ENCODE measurements at regions not wholly inside any gene's neighbourhood (a gene's known extent, or its start where the extent isn't known, plus 50 kb on each side); places are given as distances from the start of the nearest gene placed in this dataset.
A peak's percentile ranks its signal among the peaks of the same experiment; 100 is the strongest.

GRCh38 chr13:107102676-107103075 is 534.7 kb upstream of the ARGLU1 start:
- H2AFZ ChIP-seq (ENCODE audit: low read depth), result no peak overlapping the region
- no peaks in the 10 kb centered on the region for H4K20me1 ChIP-seq (ENCODE audit: insufficient read depth)
- no peaks in the 10 kb centered on the region for H3K36me3 ChIP-seq (replicated peaks in 1 of 2; ENCODE audit: control insufficient read depth in 1 of 2, insufficient read depth in 2 of 2, low read length in 1 of 2)
- no peaks in the 10 kb centered on the region for H3K79me2 ChIP-seq (ENCODE audit: insufficient read depth)
- TF ChIP-seq RFX5 (IDR thresholded peaks at IDR 0.05; ENCODE audit: low read length) (no peak), NFIC (IDR thresholded peaks at IDR 0.05; ENCODE audit: borderline replicate concordance) (no peak), FOSL2 (IDR thresholded peaks at IDR 0.05; ENCODE audit: borderline replicate concordance, low read depth) (no peak), SMC3 (IDR thresholded peaks at IDR 0.05; ENCODE audit: low read depth, low read length) (no peak), CTCF (IDR thresholded peaks at IDR 0.05) (no peak), ELF1 (IDR thresholded peaks at IDR 0.05) (no peak), MAX (IDR thresholded peaks at IDR 0.05; ENCODE audit: low read depth) (no peak), ZBTB33 (IDR thresholded peaks at IDR 0.05; ENCODE audit: borderline replicate concordance, low read depth) (no peak)
- TF ChIP-seq, protein P1, sequence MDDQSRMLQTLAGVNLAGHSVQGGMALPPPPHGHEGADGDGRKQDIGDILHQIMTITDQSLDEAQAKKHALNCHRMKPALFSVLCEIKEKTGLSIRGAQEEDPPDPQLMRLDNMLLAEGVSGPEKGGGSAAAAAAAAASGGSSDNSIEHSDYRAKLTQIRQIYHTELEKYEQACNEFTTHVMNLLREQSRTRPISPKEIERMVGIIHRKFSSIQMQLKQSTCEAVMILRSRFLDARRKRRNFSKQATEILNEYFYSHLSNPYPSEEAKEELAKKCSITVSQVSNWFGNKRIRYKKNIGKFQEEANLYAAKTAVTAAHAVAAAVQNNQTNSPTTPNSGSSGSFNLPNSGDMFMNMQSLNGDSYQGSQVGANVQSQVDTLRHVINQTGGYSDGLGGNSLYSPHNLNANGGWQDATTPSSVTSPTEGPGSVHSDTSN (IDR thresholded peaks at IDR 0.05), result no peak
- no peak overlapping the region for H3K4me2 ChIP-seq
- WGBS (ENCODE audit: low lambda C conversion rate), result 6% methylated on average over 1 of the region's 1 CpG
- no peak overlapping the region for H3K27ac ChIP-seq (ENCODE audit: low read depth in 2 of 2, low read length in 1 of 2)
- H3K4me1 ChIP-seq (ENCODE audit: control insufficient read depth in 1 of 2, insufficient read depth in 2 of 2, low read depth in 1 of 2, low read length in 1 of 2), result no peaks in the 10 kb centered on the region
- no peaks in the 10 kb centered on the region for H3K9me2 ChIP-seq
- ChIA-PET POLR2A (no interaction called here), CTCF (interaction anchor here (0.5 to 2.1 kb wide), 4 partner anchors 16 to 956 kb away, joined by 3 to 4 read pairs (median 4); no protein-coding TSS in a partner anchor)
- H3F3A ChIP-seq (replicated peaks; ENCODE audit: insufficient read depth), result peaks cover 3% of the 10 kb centered on the region
- H3K27me3 ChIP-seq (ENCODE audit: insufficient read depth), result no peaks in the 10 kb centered on the region
- H3K4me3 ChIP-seq (ENCODE audit: low read depth in 2 of 2, low read length in 1 of 2), result no peak overlapping the region
- H3K9ac ChIP-seq, result no peak overlapping the region
- no peak for DNase-seq
- H3K9me3 ChIP-seq, result no peaks in the 10 kb centered on the region

DNA sequence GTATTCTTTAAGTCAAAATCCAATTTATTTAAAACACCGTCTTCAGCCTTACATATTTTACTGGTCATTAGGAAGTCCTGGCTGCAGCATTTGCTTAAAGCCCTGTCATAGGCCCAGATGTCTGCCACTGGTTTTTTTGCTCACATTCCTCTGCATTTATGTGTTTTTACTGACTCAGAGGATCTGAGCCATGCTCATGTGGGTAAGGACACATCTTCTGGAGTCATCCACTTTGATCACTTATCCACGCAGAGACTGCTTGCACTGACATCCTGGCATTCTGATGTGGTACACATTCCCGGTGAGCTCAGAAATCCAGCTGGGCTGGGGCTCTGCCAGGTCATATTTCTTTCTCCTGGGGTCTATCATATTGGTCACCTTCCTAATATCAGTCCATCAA is 531.7 kb upstream of the ARGLU1 start:
- Histone ChIP-seq H3K4me2 (no peak overlapping the region), H3K27me3 (ENCODE audit: insufficient read depth) (no peaks in the 10 kb centered on the region), H3K4me3 (ENCODE audit: low read depth in 2 of 2, low read length in 1 of 2) (no peak overlapping the region), H3K9ac (no peak overlapping the region), H3K36me3 (replicated peaks in 1 of 2; ENCODE audit: control insufficient read depth in 1 of 2, insufficient read depth in 2 of 2, low read length in 1 of 2) (no peaks in the 10 kb centered on the region), H4K20me1 (ENCODE audit: insufficient read depth) (no peaks in the 10 kb centered on the region), H3F3A (replicated peaks; ENCODE audit: insufficient read depth) (no peaks in the 10 kb centered on the region), H3K4me1 (ENCODE audit: control insufficient read depth in 1 of 2, insufficient read depth in 2 of 2, low read depth in 1 of 2, low read length in 1 of 2) (no peaks in the 10 kb centered on the region), H2AFZ (ENCODE audit: low read depth) (peak overlapping the region; percentile 25; the same call in 1 of the 2 replicates), H3K9me3 (no peaks in the 10 kb centered on the region), H3K27ac (ENCODE audit: low read depth in 2 of 2, low read length in 1 of 2) (no peak overlapping the region), H3K9me2 (no peaks in the 10 kb centered on the region), H3K79me2 (ENCODE audit: insufficient read depth) (no peaks in the 10 kb centered on the region)
- ChIA-PET POLR2A (no interaction called here), CTCF (no interaction called here)
- no peak for DNase-seq
- 37% methylated on average over 3 of the region's 3 CpGs for WGBS (ENCODE audit: low lambda C conversion rate)
- TF ChIP-seq ELF1 (IDR thresholded peaks at IDR 0.05), result no peak
